ENCODE measurements at regions not wholly inside any gene's neighbourhood (a gene's known extent, or its start where the extent isn't known, plus 50 kb on each side); places are given as distances from the start of the nearest gene placed in this dataset.
"Not testable (repeated sequence)": the region's sequence is repeated elsewhere in the genome, so short reads cannot be mapped to it uniquely, and the experiment has no call there.

DNA sequence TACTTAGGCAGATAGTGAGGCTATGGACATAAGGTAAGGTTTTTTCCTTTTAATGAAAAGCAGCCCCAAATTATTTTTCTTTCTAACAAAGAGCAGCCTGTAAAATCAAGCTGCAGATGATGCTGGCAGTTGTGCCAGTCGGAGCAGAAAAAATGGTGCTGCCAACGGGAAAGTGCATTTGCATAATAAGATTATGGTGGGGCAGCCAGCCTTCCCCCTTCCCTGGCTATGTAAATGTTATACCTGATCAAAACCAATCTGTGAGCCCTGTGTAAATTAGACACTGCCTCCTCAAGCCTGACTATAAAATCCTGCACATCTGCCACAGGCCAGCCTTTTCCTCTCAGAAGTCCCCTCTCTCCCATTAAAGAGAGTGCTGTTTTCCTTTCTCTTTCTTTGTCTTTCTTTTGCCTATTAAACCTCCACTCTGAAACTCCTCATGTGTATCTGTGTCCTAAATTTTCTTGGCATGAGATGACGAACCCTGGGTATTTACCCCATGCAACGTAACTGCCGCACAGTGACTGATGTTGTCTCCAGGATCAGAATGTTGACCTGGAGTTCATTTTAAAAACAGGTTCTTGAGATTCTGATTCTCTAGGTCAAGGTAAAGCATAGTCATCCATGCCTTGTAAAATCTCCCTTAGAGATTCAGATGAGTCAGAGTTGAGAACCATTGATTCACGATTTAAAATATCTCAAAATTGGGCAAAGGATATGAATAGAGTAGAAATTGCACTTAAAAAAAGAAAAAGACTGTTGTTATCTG, 167.3 kb upstream of the C1GALT1 start:
- Histone ChIP-seq H3K9ac (ENCODE audit: low read depth, low read length) (no peak overlapping the region), H3K4me3 (ENCODE audit: low read length) (no peak overlapping the region), H3K27me3 (ENCODE audit: insufficient read depth, low read length) (no peaks in the 10 kb centered on the region), H3K9me3 (ENCODE audit: insufficient read depth, low read depth, low read length) (no peaks in the 10 kb centered on the region), H3K4me1 (ENCODE audit: insufficient read depth, low read length) (no peaks in the 10 kb centered on the region), H3K36me3 (ENCODE audit: insufficient read depth, low read length) (no peaks in the 10 kb centered on the region), H3K27ac (ENCODE audit: low read depth, low read length) (no peak overlapping the region)
- WGBS: 89% methylated on average over 6 of the region's 6 CpGs

DNA sequence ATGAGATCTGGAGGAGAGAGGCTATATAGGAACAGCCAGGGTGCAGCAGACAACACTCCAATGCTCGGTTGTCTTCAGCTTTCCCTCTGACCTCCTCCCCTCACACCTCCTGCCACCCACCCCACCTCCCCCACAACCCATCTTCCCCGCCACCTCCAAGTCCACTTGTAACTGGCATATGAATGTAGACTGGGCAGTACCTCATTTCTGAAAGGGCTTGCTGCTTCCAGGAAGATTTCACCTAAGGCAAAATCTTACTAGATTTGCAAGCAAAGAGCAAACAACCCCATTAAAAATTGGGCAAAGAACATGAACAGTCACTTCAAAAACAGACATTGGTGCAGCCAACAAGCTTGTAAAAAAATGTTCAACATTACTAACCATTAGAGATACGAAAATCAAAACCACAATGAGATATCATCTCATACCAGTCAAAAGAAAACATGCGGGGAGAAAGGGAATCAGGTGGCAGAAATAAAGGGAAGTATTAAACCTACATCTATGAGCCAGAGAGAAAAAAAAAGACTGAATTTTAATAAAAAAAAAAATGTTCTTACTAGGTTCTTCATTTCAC, 164.6 kb upstream of the C1GALT1 start:
- Histone ChIP-seq H3K9me3 (ENCODE audit: insufficient read depth, low read depth, low read length) (no peaks in the 10 kb centered on the region), H3K4me3 (ENCODE audit: low read length) (no peak overlapping the region), H3K4me1 (ENCODE audit: insufficient read depth, low read length) (no peaks in the 10 kb centered on the region), H3K27me3 (ENCODE audit: insufficient read depth, low read length) (no peaks in the 10 kb centered on the region), H3K9ac (ENCODE audit: low read depth, low read length) (no peak overlapping the region), H3K36me3 (ENCODE audit: insufficient read depth, low read length) (no peaks in the 10 kb centered on the region), H3K27ac (ENCODE audit: low read depth, low read length) (no peak overlapping the region)
- 85% methylated on average over 3 of the region's 4 CpGs for WGBS

DNA sequence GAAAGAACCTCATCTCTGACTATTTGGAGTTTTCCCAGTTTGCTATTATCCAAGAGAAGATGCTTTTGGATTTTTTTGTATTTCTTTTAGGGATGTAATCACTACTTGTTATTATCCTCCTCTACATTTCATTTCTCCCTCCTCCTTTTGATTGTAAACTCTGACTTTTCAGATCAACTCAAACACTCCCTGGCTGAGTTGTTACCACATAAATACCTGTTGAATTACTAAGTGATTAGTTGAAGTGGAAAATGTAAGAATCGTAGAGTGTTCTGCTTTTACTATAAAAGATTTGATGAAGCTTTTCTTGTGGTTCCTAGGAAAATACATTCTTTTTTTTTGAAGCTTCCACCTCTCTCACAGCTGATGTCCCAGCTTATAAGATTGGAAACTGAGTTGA, 164.1 kb upstream of the C1GALT1 start:
- 100% methylated on average over 1 of the region's 1 CpG for WGBS
- no peak overlapping the region for H3K27ac ChIP-seq (ENCODE audit: low read depth, low read length)
- no peak overlapping the region for H3K9ac ChIP-seq (ENCODE audit: low read depth, low read length)
- no peaks in the 10 kb centered on the region for H3K4me1 ChIP-seq (ENCODE audit: insufficient read depth, low read length)
- H3K9me3 ChIP-seq (ENCODE audit: insufficient read depth, low read depth, low read length): no peaks in the 10 kb centered on the region
- H3K27me3 ChIP-seq (ENCODE audit: insufficient read depth, low read length): no peaks in the 10 kb centered on the region
- H3K36me3 ChIP-seq (ENCODE audit: insufficient read depth, low read length): no peaks in the 10 kb centered on the region
- no peak overlapping the region for H3K4me3 ChIP-seq (ENCODE audit: low read length)

DNA sequence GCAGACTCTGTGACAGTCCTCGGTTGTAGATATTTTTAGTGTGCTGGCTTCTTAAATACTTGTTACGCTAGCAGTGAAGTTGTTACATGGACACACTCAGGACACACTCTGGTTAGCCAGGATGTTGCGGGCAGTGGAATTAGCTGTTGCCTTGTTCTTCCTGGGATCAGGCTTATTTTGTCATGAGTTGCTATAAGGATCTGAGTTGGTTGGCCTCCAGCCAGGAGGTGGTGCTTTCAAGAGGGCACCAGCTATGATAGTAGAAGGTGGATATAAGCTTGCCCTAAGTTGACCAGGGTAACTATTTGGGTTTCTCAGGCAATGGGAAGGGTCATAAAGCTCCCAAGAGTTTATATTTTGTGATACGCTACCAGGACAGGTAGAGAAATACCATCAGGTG, 150.1 kb upstream of the C1GALT1 start:
- 97% methylated on average over 4 of the region's 4 CpGs for WGBS

DNA sequence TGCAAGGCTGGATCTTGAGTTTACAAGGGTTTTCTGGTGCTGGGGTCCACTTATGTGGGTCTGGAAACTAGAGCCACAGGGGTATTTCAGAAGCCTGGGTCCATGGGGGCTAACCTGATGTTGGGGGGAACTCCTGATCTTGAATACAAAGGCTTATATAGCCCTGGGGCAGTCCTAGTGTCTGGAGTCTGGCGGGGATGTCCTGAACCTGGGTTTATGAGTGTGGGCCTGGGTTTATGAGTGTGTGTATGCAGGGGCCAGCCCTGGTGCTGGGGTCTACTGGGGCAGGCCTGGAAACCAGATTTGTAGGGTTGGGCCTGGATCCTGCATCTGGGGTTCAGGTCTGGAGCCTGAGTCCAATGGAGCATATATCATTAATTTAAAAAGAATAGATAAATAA, 146.5 kb upstream of the C1GALT1 start:
- Histone ChIP-seq H3K27ac (ENCODE audit: low read depth, low read length) (no peak overlapping the region), H3K9ac (ENCODE audit: low read depth, low read length) (no peak overlapping the region), H3K36me3 (ENCODE audit: insufficient read depth, low read length) (no peaks in the 10 kb centered on the region), H3K9me3 (ENCODE audit: insufficient read depth, low read depth, low read length) (no peaks in the 10 kb centered on the region), H3K27me3 (ENCODE audit: insufficient read depth, low read length) (no peaks in the 10 kb centered on the region), H3K4me1 (ENCODE audit: insufficient read depth, low read length) (no peaks in the 10 kb centered on the region), H3K4me3 (ENCODE audit: low read length) (no peak overlapping the region)
- 50% methylated on average over 1 of the region's 1 CpG for WGBS

More for the DNA sequence above, 150.1 kb upstream of the C1GALT1 start:
- no peak overlapping the region for H3K9ac ChIP-seq (ENCODE audit: low read depth, low read length)
- no peaks in the 10 kb centered on the region for H3K27me3 ChIP-seq (ENCODE audit: insufficient read depth, low read length)
- no peak overlapping the region for H3K4me3 ChIP-seq (ENCODE audit: low read length)
- no peaks in the 10 kb centered on the region for H3K4me1 ChIP-seq (ENCODE audit: insufficient read depth, low read length)
- no peaks in the 10 kb centered on the region for H3K36me3 ChIP-seq (ENCODE audit: insufficient read depth, low read length)
- H3K9me3 ChIP-seq (ENCODE audit: insufficient read depth, low read depth, low read length): no peaks in the 10 kb centered on the region
- no peak overlapping the region for H3K27ac ChIP-seq (ENCODE audit: low read depth, low read length)

DNA sequence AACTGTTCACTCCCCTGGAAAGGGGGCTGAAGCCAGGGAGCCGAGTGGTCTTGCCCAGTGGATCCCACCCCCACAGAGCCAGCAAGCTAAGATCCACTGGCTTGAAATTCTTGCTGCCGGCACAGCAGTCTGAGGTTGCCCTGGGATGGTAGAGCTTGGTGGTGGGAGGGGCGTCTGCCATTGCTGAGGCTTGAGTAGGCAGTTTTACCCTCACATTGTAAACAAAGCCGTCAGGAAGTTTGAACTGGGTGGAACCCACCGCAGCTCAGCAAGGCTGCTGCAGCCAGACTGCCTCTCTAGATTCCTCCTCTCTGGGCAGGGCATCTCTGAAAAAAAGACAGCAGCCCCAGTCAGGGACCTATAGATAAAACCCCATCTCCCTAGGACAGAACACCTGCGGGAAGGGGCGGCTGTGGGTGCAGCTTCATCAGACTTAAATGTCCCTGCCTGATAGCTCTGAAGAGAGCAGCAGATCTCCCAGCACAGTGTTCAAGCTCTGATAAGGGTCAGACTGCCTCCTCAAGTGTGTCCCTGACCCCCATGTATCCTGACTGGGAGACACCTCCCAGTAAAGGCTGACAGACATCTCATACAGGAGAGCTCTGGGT, 140.0 kb upstream of the C1GALT1 start:
- WGBS: 84% methylated on average over 7 of the region's 7 CpGs
- H3K27ac ChIP-seq (ENCODE audit: low read depth, low read length); H3K9ac ChIP-seq (ENCODE audit: low read depth, low read length); H3K9me3 ChIP-seq (ENCODE audit: insufficient read depth, low read depth, low read length); H3K4me3 ChIP-seq (ENCODE audit: low read length); H3K27me3 ChIP-seq (ENCODE audit: insufficient read depth, low read length); H3K36me3 ChIP-seq (ENCODE audit: insufficient read depth, low read length); H3K4me1 ChIP-seq (ENCODE audit: insufficient read depth, low read length): not testable (repeated sequence)

DNA sequence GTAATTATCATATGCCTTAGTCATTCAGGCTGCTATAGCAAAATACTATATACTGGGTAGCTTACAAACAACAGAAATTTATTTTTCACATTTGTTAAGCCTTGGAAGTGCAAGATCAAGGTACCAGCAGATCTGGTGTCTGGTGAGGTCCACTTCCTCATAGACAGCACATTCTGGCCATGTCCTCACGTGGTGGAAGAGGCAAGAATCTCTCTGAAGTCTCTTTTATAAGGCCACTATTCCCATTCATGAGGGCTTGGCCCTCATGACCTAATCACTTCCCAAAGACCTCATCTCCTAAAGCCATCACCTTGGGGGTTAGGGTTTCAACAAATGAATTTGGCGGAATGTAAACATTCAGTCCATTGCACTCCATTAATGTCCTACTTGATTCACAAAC, 137.5 kb upstream of the C1GALT1 start:
- Histone ChIP-seq H3K4me1 (ENCODE audit: insufficient read depth, low read length) (no peaks in the 10 kb centered on the region), H3K36me3 (ENCODE audit: insufficient read depth, low read length) (no peaks in the 10 kb centered on the region)
- 46% methylated on average over 2 of the region's 2 CpGs for WGBS

DNA sequence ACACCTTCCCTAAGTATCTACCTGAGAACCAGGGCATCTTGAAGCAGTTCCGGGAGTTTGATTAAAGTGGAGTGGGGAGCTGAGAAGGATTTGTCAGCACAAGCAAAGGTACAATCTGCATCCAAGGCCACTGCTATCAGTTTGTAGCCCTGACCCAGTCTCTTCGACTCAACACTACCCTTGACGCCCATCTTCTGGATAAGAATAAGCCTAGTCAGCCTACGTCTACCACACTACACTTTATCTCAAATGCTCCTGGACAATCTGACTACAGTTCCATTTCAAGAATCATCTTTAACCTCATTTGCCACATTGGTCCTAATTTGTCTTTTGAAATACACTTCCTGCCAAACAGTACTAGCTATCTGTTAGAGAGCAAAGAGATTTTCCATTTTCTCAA, 134.1 kb upstream of the C1GALT1 start:
- WGBS: 95% methylated on average over 4 of the region's 4 CpGs

More for the DNA sequence above, 137.5 kb upstream of the C1GALT1 start:
- H3K27me3 ChIP-seq (ENCODE audit: insufficient read depth, low read length): no peaks in the 10 kb centered on the region
- H3K9ac ChIP-seq (ENCODE audit: low read depth, low read length): no peak overlapping the region
- H3K9me3 ChIP-seq (ENCODE audit: insufficient read depth, low read depth, low read length): no peaks in the 10 kb centered on the region
- no peak overlapping the region for H3K27ac ChIP-seq (ENCODE audit: low read depth, low read length)
- no peak overlapping the region for H3K4me3 ChIP-seq (ENCODE audit: low read length)

DNA sequence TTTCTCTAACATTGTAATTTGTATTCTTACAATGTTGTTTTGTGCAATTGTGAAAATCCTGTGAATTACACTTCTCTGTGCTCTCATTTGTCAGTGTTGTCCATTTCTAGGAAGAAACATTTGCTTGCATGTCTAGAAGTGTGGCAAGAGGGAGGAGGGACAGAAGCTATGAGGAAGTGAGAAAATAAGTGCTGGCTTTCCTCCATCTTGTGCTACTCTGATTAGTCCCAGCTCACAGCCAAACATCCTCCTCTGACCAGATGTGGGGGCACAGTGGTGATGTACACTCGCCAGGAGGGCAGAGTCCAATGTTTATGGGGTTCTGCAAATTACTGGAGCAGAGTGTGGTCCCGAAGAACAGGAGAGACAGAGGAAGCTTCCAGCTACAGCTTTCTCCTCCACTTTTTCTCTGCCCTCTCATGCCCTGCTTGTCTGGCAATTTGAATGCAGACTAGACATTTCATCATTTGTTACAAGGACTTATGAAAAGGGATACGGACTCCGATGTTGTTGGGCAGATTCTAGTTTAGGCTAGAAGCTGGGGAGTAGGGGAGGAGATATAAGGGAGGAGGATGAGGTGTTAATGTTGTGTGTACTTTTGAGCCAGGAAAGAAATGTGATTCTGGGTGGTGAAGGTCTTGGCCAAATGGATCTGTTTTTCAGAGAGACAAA, 131.0 kb upstream of the C1GALT1 start:
- Histone ChIP-seq H3K27ac (ENCODE audit: low read depth, low read length) (no peak overlapping the region), H3K4me3 (ENCODE audit: low read length) (no peak overlapping the region), H3K36me3 (ENCODE audit: insufficient read depth, low read length) (no peaks in the 10 kb centered on the region), H3K9me3 (ENCODE audit: insufficient read depth, low read depth, low read length) (no peaks in the 10 kb centered on the region), H3K27me3 (ENCODE audit: insufficient read depth, low read length) (no peaks in the 10 kb centered on the region), H3K9ac (ENCODE audit: low read depth, low read length) (no peak overlapping the region), H3K4me1 (ENCODE audit: insufficient read depth, low read length) (no peaks in the 10 kb centered on the region)
- 94% methylated on average over 4 of the region's 4 CpGs for WGBS

More for the DNA sequence above, 134.1 kb upstream of the C1GALT1 start:
- no peak overlapping the region for H3K4me3 ChIP-seq (ENCODE audit: low read length)
- no peak overlapping the region for H3K9ac ChIP-seq (ENCODE audit: low read depth, low read length)
- no peaks in the 10 kb centered on the region for H3K36me3 ChIP-seq (ENCODE audit: insufficient read depth, low read length)
- H3K9me3 ChIP-seq (ENCODE audit: insufficient read depth, low read depth, low read length): no peaks in the 10 kb centered on the region
- no peak overlapping the region for H3K27ac ChIP-seq (ENCODE audit: low read depth, low read length)
- H3K27me3 ChIP-seq (ENCODE audit: insufficient read depth, low read length): no peaks in the 10 kb centered on the region
- no peaks in the 10 kb centered on the region for H3K4me1 ChIP-seq (ENCODE audit: insufficient read depth, low read length)

DNA sequence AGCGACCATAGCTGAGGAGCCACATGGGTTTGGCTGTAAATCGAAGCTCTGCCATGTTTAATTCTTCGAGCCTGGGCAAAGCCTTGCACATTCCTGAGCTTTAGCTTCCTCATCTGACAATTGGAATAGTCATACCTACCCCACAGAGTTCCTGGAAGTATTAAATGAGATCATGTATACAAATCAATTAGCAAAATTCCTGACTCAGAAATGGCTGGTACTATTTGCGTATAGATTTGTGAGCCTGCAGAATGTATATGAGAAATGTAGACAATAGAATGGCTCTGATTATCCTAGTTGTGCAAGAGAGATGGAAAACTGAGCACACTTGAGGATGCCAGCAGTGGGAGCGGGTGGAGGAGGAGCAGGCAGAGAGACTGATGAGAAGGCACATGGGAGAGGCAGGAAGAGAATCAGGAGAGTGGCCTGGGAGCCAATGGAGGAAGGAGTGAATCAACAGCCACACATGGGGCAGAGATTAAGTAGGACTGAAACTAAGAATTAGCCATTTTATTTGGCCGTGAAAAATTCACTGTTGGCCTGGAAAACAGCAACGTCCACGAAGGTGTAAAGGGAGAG, 128.0 kb upstream of the C1GALT1 start:
- Histone ChIP-seq H3K36me3 (ENCODE audit: insufficient read depth, low read length) (no peaks in the 10 kb centered on the region), H3K9me3 (ENCODE audit: insufficient read depth, low read depth, low read length) (no peaks in the 10 kb centered on the region), H3K27ac (ENCODE audit: low read depth, low read length) (no peak overlapping the region), H3K27me3 (ENCODE audit: insufficient read depth, low read length) (no peaks in the 10 kb centered on the region), H3K9ac (ENCODE audit: low read depth, low read length) (no peak overlapping the region), H3K4me1 (ENCODE audit: insufficient read depth, low read length) (no peaks in the 10 kb centered on the region), H3K4me3 (ENCODE audit: low read length) (no peak overlapping the region)
- 92% methylated on average over 8 of the region's 8 CpGs for WGBS

Measured in HUES64 (cell line).